ENCODE measurements at regions not wholly inside any gene's neighbourhood (a gene's known extent, or its start where the extent isn't known, plus 50 kb on each side); places are given as distances from the start of the nearest gene placed in this dataset.

- in situ Hi-C loops (cut with HindIII; ENCODE audit: low sequenced_read_pairs), result no loop called here
These were observed 112.1 kb upstream of the EYS start for GRCh38 chr6:65819152-65819551.

GRCh38 chr6:65818576-65818975, 111.5 kb upstream of the EYS start:
- in situ Hi-C loops (cut with HindIII; ENCODE audit: low sequenced_read_pairs), result no loop called here

GRCh38 chr6:65816991-65817390, 110.0 kb upstream of the EYS start:
- in situ Hi-C loops (cut with HindIII; ENCODE audit: low sequenced_read_pairs), result no loop called here

GRCh38 chr6:65814071-65814470, 107.0 kb upstream of the EYS start:
- in situ Hi-C loops (cut with HindIII; ENCODE audit: low sequenced_read_pairs), result no loop called here

GRCh38 chr6:65803186-65803585, 96.2 kb upstream of the EYS start:
- in situ Hi-C loops (cut with HindIII; ENCODE audit: low sequenced_read_pairs), result no loop called here

GRCh38 chr6:65799389-65799788, 92.4 kb upstream of the EYS start:
- in situ Hi-C loops (cut with HindIII; ENCODE audit: low sequenced_read_pairs), result no loop called here

GRCh38 chr6:65798280-65799014, 91.4 kb upstream of the EYS start:
- in situ Hi-C loops (cut with HindIII; ENCODE audit: low sequenced_read_pairs), result no loop called here

GRCh38 chr6:65790666-65791065, 83.6 kb upstream of the EYS start:
- in situ Hi-C loops (cut with HindIII; ENCODE audit: low sequenced_read_pairs), result no loop called here

- in situ Hi-C loops (cut with HindIII; ENCODE audit: low sequenced_read_pairs), result no loop called here
These were observed 80.8 kb upstream of the EYS start for GRCh38 chr6:65787787-65788186.

GRCh38 chr6:65786815-65787214, 79.8 kb upstream of the EYS start:
- in situ Hi-C loops (cut with HindIII; ENCODE audit: low sequenced_read_pairs), result no loop called here

GRCh38 chr6:65780691-65781090, 73.7 kb upstream of the EYS start:
- in situ Hi-C loops (cut with HindIII; ENCODE audit: low sequenced_read_pairs), result no loop called here

- in situ Hi-C loops (cut with HindIII; ENCODE audit: low sequenced_read_pairs), result no loop called here
These were observed 69.3 kb upstream of the EYS start for GRCh38 chr6:65776332-65776731.

- in situ Hi-C loops (cut with HindIII; ENCODE audit: low sequenced_read_pairs), result no loop called here
These were observed 64.9 kb upstream of the EYS start for GRCh38 chr6:65771946-65772345.

- in situ Hi-C loops (cut with HindIII; ENCODE audit: low sequenced_read_pairs), result no loop called here
These were observed 54.9 kb upstream of the EYS start for GRCh38 chr6:65761890-65762289.

- in situ Hi-C loops (cut with HindIII; ENCODE audit: low sequenced_read_pairs), result no loop called here
These were observed 53.3 kb upstream of the EYS start for GRCh38 chr6:65760285-65760684.
